Gastroesophageal sphincter (tissue), 4 donors: ENCODE measurements at regions not wholly inside any gene's neighbourhood (a gene's known extent, or its start where the extent isn't known, plus 50 kb on each side); places are given as distances from the start of the nearest gene placed in this dataset.

Source experiments
- ATAC-seq: fragments of 150-250 bp; one replicate; pipeline ENCODE4 v1.9.1; 2016; ENCODE audit warnings: mild to moderate bottlenecking, moderate library complexity
- H3K27ac ChIP-seq, 4 donors: fragments of 200-600 bp; sonication (generic) in 3 of 4; 1 replicate in 3 of 4; 2 replicates in 1 of 4; pipeline ENCODE4 v1.5.1; 2016 to 2019
- H3K27me3 ChIP-seq: fragments of 200-600 bp; sonication (generic); one replicate; pipeline ENCODE4 v1.5.1; 2019
- H3K36me3 ChIP-seq, 2 donors: fragments of 200-600 bp; sonication (generic); one replicate each; pipeline ENCODE4 v1.5.1; 2019; ENCODE audit warnings: control low read depth in 1 of 2
- H3K4me1 ChIP-seq, 3 donors: fragments of 200-600 bp; sonication (generic); 1 replicate in 2 of 3; 2 replicates in 1 of 3; pipeline ENCODE4 v1.5.1; 2016 to 2019; ENCODE audit warnings: control low read depth in 2 of 3
- H3K4me3 ChIP-seq, 2 donors: fragments of 200-600 bp; sonication (generic); one replicate each; pipeline ENCODE4 v1.5.1; 2019; ENCODE audit warnings: mild to moderate bottlenecking in 1 of 2, moderate library complexity in 1 of 2
- H3K9me3 ChIP-seq, 3 donors: fragments of 200-600 bp; sonication (generic); one replicate each; pipeline ENCODE4 v1.5.1; 2017 to 2019; ENCODE audit warnings: control low read depth in 2 of 3
- CTCF ChIP-seq, 4 experiments: fragments of 200-600 bp in 2 of 4; fragments of 450-650 bp in 2 of 4; sonication (generic) in 1 of 4; IDR thresholded peaks; one replicate each; pipeline ENCODE4 v1.5.1; 2017 to 2019; ENCODE audit warnings: antibody characterized with exemption in 4 of 4, mild to moderate bottlenecking in 2 of 4, moderate library complexity in 2 of 4
- EP300 ChIP-seq: sonication (generic); formaldehyde crosslinking; IDR thresholded peaks from one replicate; pipeline ENCODE4 v1.6.1; 2017; ENCODE audit warnings: antibody characterized with exemption, mild to moderate bottlenecking
- POLR2A ChIP-seq, 2 donors: fragments of 450-650 bp; IDR thresholded peaks; one replicate each; pipeline ENCODE4 v1.6.1; 2017; ENCODE audit warnings: antibody characterized with exemption in 2 of 2, mild to moderate bottlenecking in 2 of 2, moderate library complexity in 1 of 2
- POLR2AphosphoS5 ChIP-seq: sonication (generic); formaldehyde crosslinking; IDR thresholded peaks from one replicate; pipeline ENCODE4 v1.6.1; 2017; ENCODE audit warnings: antibody characterized with exemption
- WGBS, 2 donors: methylation state at CpG; one replicate each; pipeline ENCODE4 v1.1.5; 2018; ENCODE audit warnings: low coverage in 1 of 2; 5-methylcytosine and 5-hydroxymethylcytosine counted together

DNA sequence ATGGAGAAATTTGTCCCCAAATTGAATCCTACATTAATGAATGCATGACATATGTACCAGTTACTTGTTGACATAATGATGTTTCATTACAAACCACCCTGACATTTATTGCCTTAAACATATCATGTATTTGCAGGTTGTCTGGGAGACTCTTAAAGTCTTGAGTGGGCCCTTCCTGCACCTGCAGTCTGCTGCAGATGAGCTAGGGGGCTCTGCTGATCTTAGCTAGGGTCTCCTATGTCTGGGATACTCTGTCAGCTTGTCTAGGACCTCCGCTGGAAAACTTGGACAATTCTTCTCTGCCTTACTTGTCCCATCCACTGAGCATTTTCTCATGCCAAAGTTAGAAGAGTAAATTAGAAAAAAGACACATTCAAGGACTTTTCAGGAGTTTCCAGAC is 581.6 kb downstream of the HAO1 start:
- no peak for ATAC-seq
- TF ChIP-seq CTCF (IDR thresholded peaks at IDR 0.05) (no peak), EP300 (no peak), POLR2AphosphoS5 (no peak), POLR2A (IDR thresholded peaks at IDR 0.05) (no peak)
- H3K4me1 ChIP-seq = no peaks in the 10 kb centered on the region
- no peak overlapping the region for H3K4me3 ChIP-seq
- no peaks in the 10 kb centered on the region for H3K9me3 ChIP-seq
- no peaks in the 10 kb centered on the region for H3K27me3 ChIP-seq
- H3K27ac ChIP-seq = no peak overlapping the region
- no peaks in the 10 kb centered on the region for H3K36me3 ChIP-seq
- 67% methylated on average over 1 of the region's 1 CpG; no CpG with 5 or more reads in 1 of the 2 donors for WGBS, 2 donors

DNA sequence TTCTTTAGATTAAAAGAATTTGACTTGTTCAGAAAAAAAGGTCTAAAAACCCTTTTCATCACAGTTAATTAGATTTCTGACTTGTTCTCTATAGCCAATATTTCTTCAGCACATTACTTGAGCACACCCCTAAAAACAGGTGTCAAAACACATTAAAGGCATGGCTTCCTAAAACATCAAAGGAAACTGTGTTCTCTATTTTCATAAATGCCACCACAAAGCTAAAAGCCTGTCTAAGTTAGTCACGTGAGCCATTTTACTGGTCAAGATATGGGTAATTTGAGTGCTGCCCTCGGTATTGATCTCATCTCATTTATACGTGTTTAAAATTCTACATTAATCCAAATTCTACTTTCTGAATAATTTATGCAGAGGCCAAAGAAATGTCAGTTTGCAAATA is 580.5 kb downstream of the HAO1 start:
- H3K4me3 ChIP-seq = no peak overlapping the region
- H3K36me3 ChIP-seq = no peaks in the 10 kb centered on the region
- no peak overlapping the region for H3K27ac ChIP-seq
- no peaks in the 10 kb centered on the region for H3K27me3 ChIP-seq
- 95 to 100% methylated on average over 3 of the region's 3 CpGs for WGBS, 2 donors
- no peaks in the 10 kb centered on the region for H3K4me1 ChIP-seq
- no peak for ATAC-seq
- TF ChIP-seq POLR2AphosphoS5 = no peak
- no peak for TF ChIP-seq EP300
- TF ChIP-seq CTCF (IDR thresholded peaks at IDR 0.05) = no peak
- no peak for TF ChIP-seq POLR2A (IDR thresholded peaks at IDR 0.05)
- H3K9me3 ChIP-seq = no peaks in the 10 kb centered on the region

DNA sequence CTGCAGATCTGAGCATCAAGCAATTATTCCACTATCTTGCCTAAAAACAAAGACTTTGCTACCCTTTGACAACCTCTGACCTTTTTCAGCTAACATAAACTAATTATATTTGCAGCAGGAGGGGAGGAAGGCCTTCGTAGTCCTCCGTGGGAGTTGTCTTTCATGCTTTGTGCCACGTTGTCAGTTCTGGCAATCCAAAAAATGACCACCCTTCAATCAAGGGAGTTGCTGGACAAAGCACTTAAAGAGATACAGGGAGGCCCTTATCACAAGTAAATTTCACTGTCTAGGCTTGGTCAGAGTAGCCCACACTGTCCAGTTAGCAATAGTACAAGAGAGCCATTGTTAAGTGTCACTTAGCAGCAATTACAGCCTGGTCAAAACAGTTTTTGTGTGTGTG is 578.9 kb downstream of the HAO1 start:
- no peak for TF ChIP-seq POLR2A (IDR thresholded peaks at IDR 0.05)
- no peak for TF ChIP-seq EP300
- no peak for TF ChIP-seq CTCF (IDR thresholded peaks at IDR 0.05)
- TF ChIP-seq POLR2AphosphoS5 = no peak
- 25 to 52% methylated on average over 3 of the region's 3 CpGs for WGBS, 2 donors

GRCh38 chr20:7361931-7362330 is 578.3 kb downstream of the HAO1 start:
- no peak overlapping the region for H3K4me3 ChIP-seq
- TF ChIP-seq POLR2A (IDR thresholded peaks at IDR 0.05) (no peak), POLR2AphosphoS5 (no peak), CTCF (IDR thresholded peaks at IDR 0.05) (no peak), EP300 (no peak)
- no peaks in the 10 kb centered on the region for H3K4me1 ChIP-seq
- 81 to 83% methylated on average over 3 of the region's 3 CpGs for WGBS, 2 donors
- ATAC-seq = no peak
- H3K9me3 ChIP-seq = no peaks in the 10 kb centered on the region
- no peaks in the 10 kb centered on the region for H3K27me3 ChIP-seq
- H3K36me3 ChIP-seq = no peaks in the 10 kb centered on the region
- no peak overlapping the region for H3K27ac ChIP-seq

More for the DNA sequence above, 578.9 kb downstream of the HAO1 start:
- Histone ChIP-seq H3K4me3 (no peak overlapping the region), H3K27ac (no peak overlapping the region), H3K9me3 (no peaks in the 10 kb centered on the region), H3K27me3 (no peaks in the 10 kb centered on the region), H3K36me3 (no peaks in the 10 kb centered on the region), H3K4me1 (no peaks in the 10 kb centered on the region)
- ATAC-seq = no peak

GRCh38 chr20:7362601-7363000 is 577.7 kb downstream of the HAO1 start:
- ATAC-seq = no peak
- no peaks in the 10 kb centered on the region for H3K36me3 ChIP-seq
- H3K27ac ChIP-seq = no peak overlapping the region
- H3K27me3 ChIP-seq = no peaks in the 10 kb centered on the region
- H3K9me3 ChIP-seq = no peaks in the 10 kb centered on the region
- H3K4me1 ChIP-seq = no peaks in the 10 kb centered on the region
- H3K4me3 ChIP-seq = no peak overlapping the region
- TF ChIP-seq CTCF (IDR thresholded peaks at IDR 0.05) (no peak), EP300 (no peak), POLR2AphosphoS5 (no peak), POLR2A (IDR thresholded peaks at IDR 0.05) (no peak)
- 71% methylated on average over 2 of the region's 2 CpGs for WGBS, 2 donors
